SJSA1 (cell line): ENCODE measurements at regions not wholly inside any gene's neighbourhood (a gene's known extent, or its start where the extent isn't known, plus 50 kb on each side); places are given as distances from the start of the nearest gene placed in this dataset.
A peak's percentile ranks its signal among the peaks of the same experiment; 100 is the strongest.
"Not testable (repeated sequence)": the region's sequence is repeated elsewhere in the genome, so short reads cannot be mapped to it uniquely, and the experiment has no call there.

ENCODE experiments used
- DNase-seq, 2 experiments: peaks; one replicate each; pipeline ENCODE4 v3.0.0-alpha.2; 2015 to 2020; ENCODE audit warnings: low spot score in 2 of 2, low read depth in 1 of 2
- H3K27ac ChIP-seq: fragments of 250-450 bp; sonication (Bioruptor Pico); 2 replicates; pipeline ENCODE4 v1.5.1; 2020; ENCODE audit warnings: mild to moderate bottlenecking, moderate library complexity
- H3K27me3 ChIP-seq: fragments of 250-450 bp; sonication (Bioruptor Pico); replicated peaks from 2 replicates; pipeline ENCODE4 v1.5.1; 2020; ENCODE audit warnings: mild to moderate bottlenecking, moderate library complexity
- H3K36me3 ChIP-seq: fragments of 250-450 bp; sonication (Bioruptor Pico); 2 replicates; pipeline ENCODE4 v1.5.1; 2020; ENCODE audit warnings: mild to moderate bottlenecking
- H3K4me1 ChIP-seq: fragments of 250-450 bp; sonication (Bioruptor Pico); replicated peaks from 2 replicates; pipeline ENCODE4 v1.6.1; 2021; ENCODE audit warnings: mild to moderate bottlenecking
- H3K4me3 ChIP-seq: fragments of 250-450 bp; sonication (Bioruptor Pico); 2 replicates; pipeline ENCODE4 v1.5.1; 2020; ENCODE audit warnings: mild to moderate bottlenecking
- H3K9me3 ChIP-seq: fragments of 250-450 bp; sonication (Bioruptor Pico); replicated peaks from 2 replicates; pipeline ENCODE4 v1.5.1; 2020; ENCODE audit warnings: mild to moderate bottlenecking

- Histone ChIP-seq H3K4me1 (peaks cover 19% of the 10 kb centered on the region), H3K9me3 (no peaks in the 10 kb centered on the region), H3K4me3 (no peak overlapping the region), H3K27me3 (no peaks in the 10 kb centered on the region), H3K27ac (no peak overlapping the region), H3K36me3 (no peaks in the 10 kb centered on the region)
- DNase-seq, result no peak
Measured at GRCh38 chrX:46257451-46257879, 287.8 kb downstream of the ZNF674 start.

- Histone ChIP-seq H3K27me3 (no peaks in the 10 kb centered on the region), H3K4me3 (no peak overlapping the region), H3K9me3 (no peaks in the 10 kb centered on the region), H3K36me3 (no peaks in the 10 kb centered on the region), H3K4me1 (peaks cover 22% of the 10 kb centered on the region), H3K27ac (no peak overlapping the region)
- DNase-seq, result no peak
Measured at GRCh38 chrX:46256875-46257274, 288.3 kb downstream of the ZNF674 start.

GRCh38 chrX:46255046-46255445, 290.2 kb downstream of the ZNF674 start:
- no peaks in the 10 kb centered on the region for H3K27me3 ChIP-seq
- H3K9me3 ChIP-seq, result no peaks in the 10 kb centered on the region
- no peak for DNase-seq
- peak overlapping the region; percentile 92 for H3K27ac ChIP-seq
- H3K4me3 ChIP-seq, result no peak overlapping the region
- no peaks in the 10 kb centered on the region for H3K36me3 ChIP-seq
- H3K4me1 ChIP-seq, result peaks cover 25% of the 10 kb centered on the region

- Histone ChIP-seq H3K27me3 (no peaks in the 10 kb centered on the region), H3K4me1 (peaks cover 25% of the 10 kb centered on the region), H3K27ac (peak overlapping the region; percentile 92), H3K4me3 (no peak overlapping the region), H3K9me3 (no peaks in the 10 kb centered on the region), H3K36me3 (no peaks in the 10 kb centered on the region)
- DNase-seq, result peak in 1 of 2 experiments; percentile 47
Measured at GRCh38 chrX:46254641-46255040, 290.6 kb downstream of the ZNF674 start.

- peak; percentile 37 to 39 for DNase-seq
- H3K4me3 ChIP-seq, result no peak overlapping the region
- H3K4me1 ChIP-seq, result peaks cover 25% of the 10 kb centered on the region
- H3K9me3 ChIP-seq, result no peaks in the 10 kb centered on the region
- H3K27me3 ChIP-seq, result no peaks in the 10 kb centered on the region
- H3K27ac ChIP-seq, result peak overlapping the region; percentile 30
- H3K36me3 ChIP-seq, result no peaks in the 10 kb centered on the region
Measured at GRCh38 chrX:46251755-46252154, 293.5 kb downstream of the ZNF674 start.

- DNase-seq, result no peak
- Histone ChIP-seq H3K4me3 (no peak overlapping the region), H3K27ac (no peak overlapping the region), H3K4me1 (peaks cover 23% of the 10 kb centered on the region), H3K36me3 (no peaks in the 10 kb centered on the region), H3K27me3 (no peaks in the 10 kb centered on the region), H3K9me3 (no peaks in the 10 kb centered on the region)
Measured at GRCh38 chrX:46250151-46250550, 295.1 kb downstream of the ZNF674 start.

- peaks cover 10% of the 10 kb centered on the region for H3K4me1 ChIP-seq
- H3K9me3 ChIP-seq, result no peaks in the 10 kb centered on the region
- H3K27me3 ChIP-seq, result no peaks in the 10 kb centered on the region
- H3K4me3 ChIP-seq, result no peak overlapping the region
- H3K27ac ChIP-seq, result no peak overlapping the region
- no peaks in the 10 kb centered on the region for H3K36me3 ChIP-seq
- DNase-seq, result no peak
Measured at GRCh38 chrX:46247456-46247855, 297.8 kb downstream of the ZNF674 start.

- no peak overlapping the region for H3K27ac ChIP-seq
- no peak overlapping the region for H3K4me3 ChIP-seq
- DNase-seq, result no peak
- no peaks in the 10 kb centered on the region for H3K4me1 ChIP-seq
- H3K36me3 ChIP-seq, result no peaks in the 10 kb centered on the region
- H3K27me3 ChIP-seq, result no peaks in the 10 kb centered on the region
- H3K9me3 ChIP-seq, result no peaks in the 10 kb centered on the region
Measured at GRCh38 chrX:46244451-46244850, 300.8 kb downstream of the ZNF674 start.

GRCh38 chrX:46236411-46236810, 308.8 kb downstream of the ZNF674 start:
- Histone ChIP-seq H3K4me3 (no peak overlapping the region), H3K27me3 (no peaks in the 10 kb centered on the region), H3K36me3 (no peaks in the 10 kb centered on the region), H3K27ac (no peak overlapping the region), H3K9me3 (no peaks in the 10 kb centered on the region), H3K4me1 (no peaks in the 10 kb centered on the region)
- DNase-seq, result no peak

- no peaks in the 10 kb centered on the region for H3K9me3 ChIP-seq
- H3K27ac ChIP-seq, result no peak overlapping the region
- no peaks in the 10 kb centered on the region for H3K36me3 ChIP-seq
- H3K27me3 ChIP-seq, result no peaks in the 10 kb centered on the region
- no peak overlapping the region for H3K4me3 ChIP-seq
- no peak for DNase-seq
- no peaks in the 10 kb centered on the region for H3K4me1 ChIP-seq
Measured at GRCh38 chrX:46235778-46236177, 309.4 kb downstream of the ZNF674 start.

GRCh38 chrX:46234775-46235174, 310.4 kb downstream of the ZNF674 start:
- Histone ChIP-seq H3K27ac (no peak overlapping the region), H3K27me3 (no peaks in the 10 kb centered on the region), H3K36me3 (no peaks in the 10 kb centered on the region), H3K4me1 (no peaks in the 10 kb centered on the region), H3K4me3 (no peak overlapping the region), H3K9me3 (no peaks in the 10 kb centered on the region)
- no peak for DNase-seq

- Histone ChIP-seq H3K27me3 (no peaks in the 10 kb centered on the region), H3K4me1 (no peaks in the 10 kb centered on the region), H3K36me3 (no peaks in the 10 kb centered on the region)
Measured at GRCh38 chrX:46228389-46228788, 316.8 kb downstream of the ZNF674 start.

GRCh38 chrX:46226422-46226821, 318.8 kb downstream of the ZNF674 start:
- H3K27ac ChIP-seq, result no peak overlapping the region
- no peak overlapping the region for H3K4me3 ChIP-seq
- H3K9me3 ChIP-seq, result no peaks in the 10 kb centered on the region
- no peaks in the 10 kb centered on the region for H3K4me1 ChIP-seq
- no peak for DNase-seq
- H3K27me3 ChIP-seq, result no peaks in the 10 kb centered on the region
- no peaks in the 10 kb centered on the region for H3K36me3 ChIP-seq

More at GRCh38 chrX:46228389-46228788, 316.8 kb downstream of the ZNF674 start:
- Histone ChIP-seq H3K4me3 (no peak overlapping the region), H3K9me3 (no peaks in the 10 kb centered on the region), H3K27ac (no peak overlapping the region)
- DNase-seq, result no peak

- H3K27ac ChIP-seq, H3K9me3 ChIP-seq, H3K36me3 ChIP-seq, H3K27me3 ChIP-seq, H3K4me1 ChIP-seq, DNase-seq, H3K4me3 ChIP-seq: not testable (repeated sequence)
Measured at GRCh38 chrX:46223499-46223898, 321.7 kb downstream of the ZNF674 start.

- H3K4me3 ChIP-seq, result no peak overlapping the region
- H3K36me3 ChIP-seq, result no peaks in the 10 kb centered on the region
- H3K27ac ChIP-seq, result no peak overlapping the region
- no peaks in the 10 kb centered on the region for H3K4me1 ChIP-seq
- no peaks in the 10 kb centered on the region for H3K9me3 ChIP-seq
- H3K27me3 ChIP-seq, result no peaks in the 10 kb centered on the region
- no peak for DNase-seq
Measured at GRCh38 chrX:46220822-46221221, 324.4 kb downstream of the ZNF674 start.
